Fibroblast of pulmonary artery (primary cell): ENCODE measurements at regions not wholly inside any gene's neighbourhood (a gene's known extent, or its start where the extent isn't known, plus 50 kb on each side); places are given as distances from the start of the nearest gene placed in this dataset.

Source experiments
- DNase-seq: peaks from one replicate; pipeline ENCODE4 v3.0.0-alpha.2; 2010; ENCODE audit warnings: low read depth
- H3K4me3 ChIP-seq: replicated peaks from 2 replicates; pipeline ENCODE4 v1.5.1; 2011; ENCODE audit warnings: low read depth, mild to moderate bottlenecking, control low read depth, low read length, moderate library complexity
- TF ChIP-seq, protein P1 (sequence below): IDR thresholded peaks from 2 replicates; pipeline ENCODE4 v1.5.1; 2011; ENCODE audit warnings: mild to moderate bottlenecking, control low read depth, low read length, inconsistent platforms; ENCODE audit errors: missing control alignments

DNA sequence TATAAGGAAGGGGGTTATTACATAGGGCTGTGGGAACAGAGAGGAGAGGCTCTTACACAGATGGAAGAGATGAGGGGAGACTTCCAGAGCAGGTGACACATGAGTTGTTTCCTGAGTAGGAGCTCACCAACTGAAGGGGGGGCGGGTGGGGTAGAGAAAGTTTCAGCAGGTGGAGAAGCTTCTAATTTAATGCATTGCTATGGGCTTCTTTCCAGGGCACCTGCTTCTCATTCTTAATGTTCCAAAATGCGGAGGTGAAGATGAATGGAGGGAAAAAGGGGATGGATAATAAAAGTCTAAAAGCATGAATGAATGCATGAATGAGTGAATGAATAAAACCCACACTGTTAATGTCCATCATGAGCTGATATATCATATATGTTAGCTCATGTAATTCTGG, 439.0 kb upstream of the CCL2 start:
- no peak for DNase-seq
- no peak overlapping the region for H3K4me3 ChIP-seq
- TF ChIP-seq, protein P1, sequence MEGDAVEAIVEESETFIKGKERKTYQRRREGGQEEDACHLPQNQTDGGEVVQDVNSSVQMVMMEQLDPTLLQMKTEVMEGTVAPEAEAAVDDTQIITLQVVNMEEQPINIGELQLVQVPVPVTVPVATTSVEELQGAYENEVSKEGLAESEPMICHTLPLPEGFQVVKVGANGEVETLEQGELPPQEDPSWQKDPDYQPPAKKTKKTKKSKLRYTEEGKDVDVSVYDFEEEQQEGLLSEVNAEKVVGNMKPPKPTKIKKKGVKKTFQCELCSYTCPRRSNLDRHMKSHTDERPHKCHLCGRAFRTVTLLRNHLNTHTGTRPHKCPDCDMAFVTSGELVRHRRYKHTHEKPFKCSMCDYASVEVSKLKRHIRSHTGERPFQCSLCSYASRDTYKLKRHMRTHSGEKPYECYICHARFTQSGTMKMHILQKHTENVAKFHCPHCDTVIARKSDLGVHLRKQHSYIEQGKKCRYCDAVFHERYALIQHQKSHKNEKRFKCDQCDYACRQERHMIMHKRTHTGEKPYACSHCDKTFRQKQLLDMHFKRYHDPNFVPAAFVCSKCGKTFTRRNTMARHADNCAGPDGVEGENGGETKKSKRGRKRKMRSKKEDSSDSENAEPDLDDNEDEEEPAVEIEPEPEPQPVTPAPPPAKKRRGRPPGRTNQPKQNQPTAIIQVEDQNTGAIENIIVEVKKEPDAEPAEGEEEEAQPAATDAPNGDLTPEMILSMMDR: no peak

DNA sequence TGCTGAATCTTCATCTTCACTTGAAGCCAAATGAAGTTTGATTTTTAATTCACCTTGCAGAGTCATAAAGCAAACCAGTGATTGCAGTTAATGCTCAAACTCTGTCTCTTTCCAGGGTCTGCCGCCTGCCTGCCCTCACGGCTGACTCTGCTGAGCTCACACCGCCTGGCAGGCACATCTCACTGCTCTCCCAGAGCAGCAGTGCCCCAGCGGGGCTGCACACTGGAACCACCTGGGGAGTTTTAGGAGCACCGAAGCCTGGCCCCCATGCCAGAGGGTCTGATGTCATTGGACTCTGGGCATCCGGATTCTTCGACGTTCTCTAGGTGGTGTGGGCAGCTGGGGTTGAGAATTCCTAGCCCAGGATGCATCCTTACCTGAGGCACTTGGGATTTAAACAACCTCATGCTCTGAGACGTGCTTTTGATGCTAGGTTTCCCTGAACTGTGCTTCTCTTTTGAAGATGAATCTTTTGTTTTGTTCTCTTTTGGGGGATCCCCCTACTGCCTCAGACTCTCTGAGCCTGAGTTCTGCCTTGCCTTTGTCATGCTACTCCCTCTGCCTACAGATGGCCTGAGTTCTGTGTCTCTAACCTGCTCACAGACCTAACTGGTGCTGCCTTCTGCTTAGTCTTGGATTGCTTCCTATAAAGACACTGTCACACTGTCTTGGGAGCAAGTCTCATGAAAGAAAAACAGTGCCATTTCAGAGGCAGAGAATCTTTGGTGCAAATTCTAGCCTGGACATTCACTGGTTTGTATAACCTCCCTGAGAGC, 438.1 kb upstream of the CCL2 start:
- no peak overlapping the region for H3K4me3 ChIP-seq
- no peak for DNase-seq
- TF ChIP-seq, protein P1: no peak

DNA sequence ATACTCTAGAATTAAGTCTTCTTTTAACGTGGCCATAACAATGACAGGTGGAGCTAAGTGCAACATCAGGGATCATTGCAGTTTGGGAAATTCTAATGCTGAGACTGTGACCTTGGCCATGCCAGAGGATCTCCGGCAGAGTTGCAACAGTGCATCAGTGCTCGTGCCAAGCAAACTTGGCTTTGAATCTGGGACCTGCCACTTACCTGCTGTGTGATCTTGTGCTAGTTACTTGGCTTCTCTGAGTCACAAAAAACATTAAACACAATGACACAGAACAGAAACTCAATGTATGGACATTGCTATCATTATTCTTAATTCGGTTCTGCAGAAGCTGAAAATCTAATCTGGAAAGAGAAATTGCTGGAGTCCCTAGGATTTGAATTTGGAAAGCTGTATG, 435.5 kb upstream of the CCL2 start:
- no peak overlapping the region for H3K4me3 ChIP-seq
- DNase-seq: no peak
- TF ChIP-seq, protein P1: no peak

DNA sequence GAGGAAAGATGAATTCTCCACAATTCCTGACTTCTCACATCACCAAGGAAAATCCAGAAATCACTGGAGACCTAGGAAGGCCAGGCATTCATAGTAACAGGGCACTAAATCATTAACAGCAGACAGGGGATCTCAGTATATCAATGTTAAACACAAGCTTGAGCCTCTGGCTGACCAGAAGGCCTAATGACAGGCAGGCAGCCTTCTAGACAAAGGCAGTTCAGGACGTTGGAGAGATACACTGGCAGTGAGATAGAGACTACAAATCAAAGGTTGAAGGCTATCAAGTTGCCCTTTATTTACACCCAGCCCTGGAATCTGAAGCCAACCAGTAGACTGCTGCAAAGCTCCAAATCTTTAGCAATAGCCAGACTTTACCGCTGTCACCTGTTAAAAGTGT, 422.8 kb upstream of the CCL2 start:
- no peak overlapping the region for H3K4me3 ChIP-seq
- TF ChIP-seq, protein P1: no peak
- no peak for DNase-seq

DNA sequence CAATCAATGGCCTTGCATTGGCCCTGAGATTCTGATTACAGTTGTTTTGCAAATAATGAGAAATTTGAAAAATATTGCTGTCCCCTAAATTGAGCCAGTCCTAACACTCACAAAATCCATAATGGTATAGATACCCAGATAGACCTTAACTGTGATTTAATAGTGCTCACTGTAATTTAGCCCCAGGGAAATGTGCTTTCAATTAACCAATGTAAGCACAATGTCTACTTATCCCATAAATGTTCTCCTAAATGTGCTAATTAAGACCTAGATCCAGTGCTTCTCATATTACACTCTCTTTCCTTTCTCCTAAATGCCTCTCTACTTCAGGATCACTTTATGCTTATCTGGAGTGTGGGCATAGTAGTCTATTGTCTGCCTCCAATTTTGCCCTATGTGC, 417.8 kb upstream of the CCL2 start:
- DNase-seq: no peak
- TF ChIP-seq, protein P1: no peak
- no peak overlapping the region for H3K4me3 ChIP-seq

DNA sequence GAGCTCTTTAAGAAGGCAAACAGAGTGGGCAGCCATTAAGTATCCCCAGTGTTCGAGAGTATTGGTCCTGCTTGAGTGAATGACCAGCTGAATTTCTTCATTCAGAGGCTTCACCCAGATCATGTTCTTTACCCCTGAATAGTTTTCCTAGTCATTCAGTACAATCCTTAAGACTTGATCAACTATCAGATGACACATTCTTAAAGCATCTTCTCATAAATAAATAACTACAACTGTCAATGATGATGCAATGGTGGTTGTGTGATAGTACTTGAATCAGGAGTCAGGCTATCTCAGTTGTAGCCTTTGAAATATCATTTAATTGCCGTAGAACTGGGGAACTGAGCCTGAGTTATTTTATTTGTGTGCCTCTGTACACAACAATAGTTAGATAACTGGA, 416.8 kb upstream of the CCL2 start:
- no peak for DNase-seq
- no peak overlapping the region for H3K4me3 ChIP-seq
- TF ChIP-seq, protein P1: no peak

DNA sequence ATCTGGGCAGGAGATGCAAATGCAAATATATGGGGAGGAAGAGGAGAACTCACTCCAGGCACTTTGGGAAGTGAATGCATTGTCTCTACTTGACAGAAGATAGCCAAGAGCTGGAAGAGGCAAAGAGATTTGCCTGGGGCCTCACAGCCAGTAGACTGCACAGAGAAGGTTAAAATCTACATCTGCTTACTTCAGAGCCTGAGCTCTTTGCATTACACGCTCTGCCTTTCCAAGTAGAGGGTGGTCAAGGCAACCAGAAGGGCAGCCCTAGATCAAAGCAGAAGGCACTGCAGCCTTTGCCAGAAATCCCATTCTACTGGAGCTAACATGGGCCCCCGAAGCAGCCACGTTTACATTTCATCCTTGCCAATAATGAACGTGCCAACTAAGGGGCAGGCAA, 407.2 kb upstream of the CCL2 start:
- no peak overlapping the region for H3K4me3 ChIP-seq
- TF ChIP-seq, protein P1: no peak
- no peak for DNase-seq
